Testis (tissue), 2 donors: ENCODE measurements at regions not wholly inside any gene's neighbourhood (a gene's known extent, or its start where the extent isn't known, plus 50 kb on each side); places are given as distances from the start of the nearest gene placed in this dataset.

Experiments used
- POLR2A ChIP-seq: fragments of 450-650 bp; IDR thresholded peaks from one replicate; pipeline ENCODE4 v1.6.1; 2017; ENCODE audit warnings: antibody characterized with exemption, mild to moderate bottlenecking, moderate library complexity
- TF ChIP-seq, protein P1 (sequence below), 3 experiments: fragments of 450-650 bp in 2 of 3; fragments of 200-600 bp in 1 of 3; sonication (generic) in 1 of 3; IDR thresholded peaks; one replicate each; pipeline ENCODE4 v1.5.1; 2016 to 2019; ENCODE audit warnings: antibody characterized with exemption in 3 of 3, mild to moderate bottlenecking in 2 of 3, moderate library complexity in 1 of 3

DNA sequence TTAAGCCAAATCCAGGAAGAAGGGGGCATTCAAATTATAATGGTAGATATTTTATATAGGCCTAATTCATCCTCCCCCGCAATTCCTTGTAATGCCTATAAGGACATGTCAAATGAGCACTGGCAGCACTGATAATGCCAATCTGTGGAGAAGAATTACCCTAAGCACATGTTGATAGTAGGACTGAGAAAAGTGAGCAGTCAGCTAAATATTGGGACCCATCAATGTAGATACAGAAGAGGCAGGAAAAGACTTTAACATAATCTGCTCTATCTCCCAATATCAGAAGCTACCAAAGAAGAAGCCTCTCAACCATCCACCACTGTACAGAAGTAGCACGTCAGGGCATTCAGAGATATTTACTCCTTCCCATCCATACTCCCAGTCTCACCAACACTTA, 101.3 kb upstream of the REG3A start:
- TF ChIP-seq, protein P1, sequence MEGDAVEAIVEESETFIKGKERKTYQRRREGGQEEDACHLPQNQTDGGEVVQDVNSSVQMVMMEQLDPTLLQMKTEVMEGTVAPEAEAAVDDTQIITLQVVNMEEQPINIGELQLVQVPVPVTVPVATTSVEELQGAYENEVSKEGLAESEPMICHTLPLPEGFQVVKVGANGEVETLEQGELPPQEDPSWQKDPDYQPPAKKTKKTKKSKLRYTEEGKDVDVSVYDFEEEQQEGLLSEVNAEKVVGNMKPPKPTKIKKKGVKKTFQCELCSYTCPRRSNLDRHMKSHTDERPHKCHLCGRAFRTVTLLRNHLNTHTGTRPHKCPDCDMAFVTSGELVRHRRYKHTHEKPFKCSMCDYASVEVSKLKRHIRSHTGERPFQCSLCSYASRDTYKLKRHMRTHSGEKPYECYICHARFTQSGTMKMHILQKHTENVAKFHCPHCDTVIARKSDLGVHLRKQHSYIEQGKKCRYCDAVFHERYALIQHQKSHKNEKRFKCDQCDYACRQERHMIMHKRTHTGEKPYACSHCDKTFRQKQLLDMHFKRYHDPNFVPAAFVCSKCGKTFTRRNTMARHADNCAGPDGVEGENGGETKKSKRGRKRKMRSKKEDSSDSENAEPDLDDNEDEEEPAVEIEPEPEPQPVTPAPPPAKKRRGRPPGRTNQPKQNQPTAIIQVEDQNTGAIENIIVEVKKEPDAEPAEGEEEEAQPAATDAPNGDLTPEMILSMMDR (IDR thresholded peaks at IDR 0.05): no peak
- TF ChIP-seq POLR2A: no peak
